ENCODE measurements at regions not wholly inside any gene's neighbourhood (a gene's known extent, or its start where the extent isn't known, plus 50 kb on each side); places are given as distances from the start of the nearest gene placed in this dataset.
A peak's percentile ranks its signal among the peaks of the same experiment; 100 is the strongest.
"Not testable (repeated sequence)": the region's sequence is repeated elsewhere in the genome, so short reads cannot be mapped to it uniquely, and the experiment has no call there.

- no peak for DNase-seq
Observed at GRCh38 chr6:12525276-12525675, 191.3 kb upstream of the PHACTR1 start.

- DNase-seq, result no peak
Observed at GRCh38 chr6:12527339-12527738, 189.2 kb upstream of the PHACTR1 start.

- no peak for DNase-seq
Observed at GRCh38 chr6:12528136-12528535, 188.4 kb upstream of the PHACTR1 start.

- DNase-seq, result no peak
Observed at GRCh38 chr6:12528581-12529363, 187.8 kb upstream of the PHACTR1 start.

GRCh38 chr6:12529364-12530019 is 187.1 kb upstream of the PHACTR1 start:
- no peak for DNase-seq

GRCh38 chr6:12530345-12530744 is 186.2 kb upstream of the PHACTR1 start:
- no peak for DNase-seq

- DNase-seq, result no peak
Observed at GRCh38 chr6:12533586-12533985, 183.0 kb upstream of the PHACTR1 start.

GRCh38 chr6:12534069-12534853 is 182.3 kb upstream of the PHACTR1 start:
- DNase-seq, result no peak

GRCh38 chr6:12535586-12536314 is 180.8 kb upstream of the PHACTR1 start:
- DNase-seq, result no peak

GRCh38 chr6:12536416-12536815 is 180.2 kb upstream of the PHACTR1 start:
- no peak for DNase-seq

- no peak for DNase-seq
Observed at GRCh38 chr6:12537389-12537788, 179.2 kb upstream of the PHACTR1 start.

- DNase-seq, result peak; percentile 67
Observed at GRCh38 chr6:12538881-12539357, 177.6 kb upstream of the PHACTR1 start.

GRCh38 chr6:12542319-12543115 is 174.1 kb upstream of the PHACTR1 start:
- DNase-seq, result not testable (repeated sequence)

- DNase-seq, result no peak
Observed at GRCh38 chr6:12543953-12544352, 172.6 kb upstream of the PHACTR1 start.

- no peak for DNase-seq
Observed at GRCh38 chr6:12544821-12545565, 171.6 kb upstream of the PHACTR1 start.

- DNase-seq, result no peak
Observed at GRCh38 chr6:12545619-12546409, 170.8 kb upstream of the PHACTR1 start.

GRCh38 chr6:12546410-12547002 is 170.1 kb upstream of the PHACTR1 start:
- DNase-seq, result no peak

GRCh38 chr6:12548526-12548925 is 168.0 kb upstream of the PHACTR1 start:
- no peak for DNase-seq

- not testable (repeated sequence) for DNase-seq
Observed at GRCh38 chr6:12549445-12549844, 167.1 kb upstream of the PHACTR1 start.

GRCh38 chr6:12554820-12555219 is 161.7 kb upstream of the PHACTR1 start:
- not testable (repeated sequence) for DNase-seq
